KMS-11 (cell line): ENCODE measurements at regions not wholly inside any gene's neighbourhood (a gene's known extent, or its start where the extent isn't known, plus 50 kb on each side); places are given as distances from the start of the nearest gene placed in this dataset.

ENCODE experiments used
- H2AFZ ChIP-seq: fragments of 200-600 bp; sonication (generic); 2 replicates; pipeline ENCODE4 v1.6.1; 2016; ENCODE audit warnings: antibody characterized with exemption, mixed run types, low read depth
- H3K27ac ChIP-seq: fragments of 200-600 bp; sonication (generic); 2 replicates; pipeline ENCODE4 v1.6.1; 2016; ENCODE audit warnings: mild to moderate bottlenecking, mixed run types
- H3K27me3 ChIP-seq: fragments of 200-600 bp; sonication (generic); 2 replicates; pipeline ENCODE4 v1.6.1; 2017; ENCODE audit warnings: mild to moderate bottlenecking, low read depth, mixed run types, moderate library complexity; ENCODE audit not compliant: insufficient read depth
- H3K36me3 ChIP-seq: fragments of 200-600 bp; sonication (generic); 2 replicates; pipeline ENCODE4 v1.6.1; 2017; ENCODE audit warnings: mild to moderate bottlenecking, mixed run types; ENCODE audit not compliant: insufficient read depth
- H3K4me1 ChIP-seq: fragments of 200-600 bp; sonication (generic); 2 replicates; pipeline ENCODE4 v1.6.1; 2016; ENCODE audit warnings: mild to moderate bottlenecking, low read depth, mixed run types; ENCODE audit not compliant: poor library complexity, severe bottlenecking
- H3K4me2 ChIP-seq: fragments of 200-600 bp; sonication (generic); 2 replicates; pipeline ENCODE4 v1.7.0; 2016; ENCODE audit warnings: mild to moderate bottlenecking, mixed run types
- H3K4me3 ChIP-seq: fragments of 200-600 bp; sonication (generic); IDR thresholded peaks from 2 replicates; pipeline ENCODE4 v1.6.1; 2017; ENCODE audit warnings: low read depth, low read length, mixed read lengths; ENCODE audit not compliant: insufficient read depth
- H3K79me2 ChIP-seq: fragments of 200-600 bp; sonication (generic); 2 replicates; pipeline ENCODE4 v1.6.1; 2016; ENCODE audit warnings: low read depth, mixed run types; ENCODE audit not compliant: insufficient read depth
- H3K9ac ChIP-seq: fragments of 200-600 bp; sonication (generic); 2 replicates; pipeline ENCODE4 v1.6.1; 2016; ENCODE audit warnings: mild to moderate bottlenecking, mixed run types
- H4K20me1 ChIP-seq: fragments of 200-600 bp; sonication (generic); 2 replicates; pipeline ENCODE4 v1.6.1; 2016; ENCODE audit warnings: mild to moderate bottlenecking, mixed run types; ENCODE audit not compliant: insufficient read depth
- CTCF ChIP-seq: fragments of 200-600 bp; sonication (generic); conservative IDR thresholded peaks from 2 replicates; pipeline ENCODE4 v1.6.1; 2017; ENCODE audit warnings: low read depth, mild to moderate bottlenecking, antibody characterized with exemption, low read length, moderate library complexity, mixed read lengths

- TF ChIP-seq CTCF: no peak
- Histone ChIP-seq H3K4me2 (no peak overlapping the region), H3K79me2 (no peaks in the 10 kb centered on the region), H2AFZ (no peak overlapping the region), H3K36me3 (no peaks in the 10 kb centered on the region), H4K20me1 (no peaks in the 10 kb centered on the region), H3K9ac (no peak overlapping the region), H3K4me1 (no peaks in the 10 kb centered on the region), H3K27me3 (no peaks in the 10 kb centered on the region), H3K4me3 (no peak overlapping the region), H3K27ac (no peak overlapping the region)
Observed at GRCh38 chr16:8229011-8229520, 361.2 kb downstream of the TMEM114 start.

- H3K79me2 ChIP-seq: no peaks in the 10 kb centered on the region
- no peak overlapping the region for H3K4me3 ChIP-seq
- no peak for TF ChIP-seq CTCF
- no peaks in the 10 kb centered on the region for H4K20me1 ChIP-seq
- H2AFZ ChIP-seq: no peak overlapping the region
- no peak overlapping the region for H3K9ac ChIP-seq
- no peak overlapping the region for H3K27ac ChIP-seq
- no peak overlapping the region for H3K4me2 ChIP-seq
- no peaks in the 10 kb centered on the region for H3K4me1 ChIP-seq
- no peaks in the 10 kb centered on the region for H3K36me3 ChIP-seq
- H3K27me3 ChIP-seq: no peaks in the 10 kb centered on the region
Observed at GRCh38 chr16:8217201-8217600, 373.1 kb downstream of the TMEM114 start.

GRCh38 chr16:8204769-8205168 is 385.5 kb downstream of the TMEM114 start:
- Histone ChIP-seq H3K36me3 (no peaks in the 10 kb centered on the region), H3K4me2 (no peak overlapping the region), H3K79me2 (no peaks in the 10 kb centered on the region), H3K4me1 (no peaks in the 10 kb centered on the region), H4K20me1 (no peaks in the 10 kb centered on the region), H3K27me3 (no peaks in the 10 kb centered on the region), H3K27ac (no peak overlapping the region), H2AFZ (no peak overlapping the region), H3K4me3 (no peak overlapping the region), H3K9ac (no peak overlapping the region)
- TF ChIP-seq CTCF: no peak

GRCh38 chr16:8204096-8204495 is 386.2 kb downstream of the TMEM114 start:
- Histone ChIP-seq H4K20me1 (no peaks in the 10 kb centered on the region), H3K4me3 (no peak overlapping the region)

More at GRCh38 chr16:8204096-8204495, 386.2 kb downstream of the TMEM114 start:
- H3K79me2 ChIP-seq: no peaks in the 10 kb centered on the region
- no peaks in the 10 kb centered on the region for H3K27me3 ChIP-seq
- no peak overlapping the region for H3K27ac ChIP-seq
- no peak overlapping the region for H3K9ac ChIP-seq
- no peak for TF ChIP-seq CTCF
- no peak overlapping the region for H3K4me2 ChIP-seq
- H3K4me1 ChIP-seq: no peaks in the 10 kb centered on the region
- H3K36me3 ChIP-seq: no peaks in the 10 kb centered on the region
- no peak overlapping the region for H2AFZ ChIP-seq
